Lower leg skin (tissue), 3 donors: ENCODE measurements at regions not wholly inside any gene's neighbourhood (a gene's known extent, or its start where the extent isn't known, plus 50 kb on each side); places are given as distances from the start of the nearest gene placed in this dataset.
A peak's percentile ranks its signal among the peaks of the same experiment; 100 is the strongest.
"Not testable (repeated sequence)": the region's sequence is repeated elsewhere in the genome, so short reads cannot be mapped to it uniquely, and the experiment has no call there.

Experiments
- DNase-seq, 2 donors: peaks; one replicate each; pipeline ENCODE4 v3.0.0-alpha.2; 2019; ENCODE audit warnings: low spot score in 2 of 2
- H3K4me3 ChIP-seq: fragments of 200-600 bp; sonication (generic); 2 replicates; pipeline ENCODE4 v1.5.1; 2017; ENCODE audit warnings: mild to moderate bottlenecking, low read depth; ENCODE audit not compliant: poor library complexity, severe bottlenecking
- WGBS, 2 donors: methylation state at CpG; one replicate each; pipeline ENCODE4 v1.1.5; 2018; 5-methylcytosine and 5-hydroxymethylcytosine counted together
- intact Hi-C: fragments of 100-400 bp; cut with DNase I; formaldehyde crosslinking; loops from one replicate; pipeline ENCODE4 v1.15.0; 2023; ENCODE audit warnings: low total_unique reads

DNA sequence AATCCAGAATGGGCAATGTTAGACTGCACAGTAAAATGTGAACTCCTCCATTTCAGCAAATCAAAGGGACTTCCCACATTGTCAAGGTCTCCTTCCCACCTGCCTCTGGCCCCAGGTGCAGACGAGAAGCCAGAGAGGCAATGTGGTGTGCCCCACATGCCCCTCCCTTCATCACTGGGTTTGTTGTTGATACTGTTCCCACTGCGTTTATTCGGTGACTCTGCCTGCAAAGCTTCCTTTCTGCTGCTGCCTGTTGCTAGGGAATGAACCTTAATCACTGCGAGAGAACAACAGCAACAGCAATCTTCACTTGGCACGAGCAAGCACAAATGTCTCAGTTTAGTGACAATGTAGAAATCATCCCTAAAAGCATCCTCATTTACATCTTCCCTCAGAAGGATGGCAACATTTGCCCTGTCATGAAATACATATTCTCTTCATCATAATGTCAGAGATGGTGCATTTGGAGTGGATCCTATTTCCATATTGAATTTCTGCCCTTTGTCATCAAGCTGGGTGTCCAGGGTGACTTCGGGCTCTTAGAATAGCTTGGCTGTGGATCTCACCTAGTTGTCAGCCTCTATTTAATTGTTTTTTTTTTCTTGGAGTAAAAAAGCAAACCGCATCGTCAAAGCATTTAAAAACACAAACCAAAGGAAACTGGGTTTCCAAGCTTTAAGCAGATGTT, 322.2 kb downstream of the BCL2L11 start:
- DNase-seq, H3K4me3 ChIP-seq, intact Hi-C loops: not testable (repeated sequence)
- WGBS, 2 donors, result 0 to 20% methylated on average over 1 to 2 of the region's 8 CpGs

DNA sequence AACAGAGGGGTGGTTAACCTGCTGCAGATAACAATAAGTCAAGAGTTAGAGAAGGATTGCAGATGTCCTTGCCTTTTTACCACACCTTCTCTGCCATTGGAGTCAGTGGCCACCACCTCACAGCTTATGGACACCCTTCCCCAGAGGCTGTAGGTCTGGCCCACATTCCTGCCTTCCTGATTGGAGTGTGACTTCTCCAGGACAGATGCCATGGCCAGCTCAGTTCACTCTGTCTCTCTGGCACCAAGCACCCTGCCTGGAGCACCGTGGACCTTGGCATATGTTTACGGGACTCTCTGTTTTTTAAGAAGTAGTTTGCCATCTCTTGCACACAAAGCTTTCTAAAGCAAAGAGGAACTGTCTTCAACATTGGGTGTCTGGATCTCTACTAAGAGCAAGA, 323.8 kb downstream of the BCL2L11 start:
- intact Hi-C loops, DNase-seq, H3K4me3 ChIP-seq: not testable (repeated sequence)
- WGBS, 2 donors, result no CpG with 5 or more reads among the region's 2 CpGs

DNA sequence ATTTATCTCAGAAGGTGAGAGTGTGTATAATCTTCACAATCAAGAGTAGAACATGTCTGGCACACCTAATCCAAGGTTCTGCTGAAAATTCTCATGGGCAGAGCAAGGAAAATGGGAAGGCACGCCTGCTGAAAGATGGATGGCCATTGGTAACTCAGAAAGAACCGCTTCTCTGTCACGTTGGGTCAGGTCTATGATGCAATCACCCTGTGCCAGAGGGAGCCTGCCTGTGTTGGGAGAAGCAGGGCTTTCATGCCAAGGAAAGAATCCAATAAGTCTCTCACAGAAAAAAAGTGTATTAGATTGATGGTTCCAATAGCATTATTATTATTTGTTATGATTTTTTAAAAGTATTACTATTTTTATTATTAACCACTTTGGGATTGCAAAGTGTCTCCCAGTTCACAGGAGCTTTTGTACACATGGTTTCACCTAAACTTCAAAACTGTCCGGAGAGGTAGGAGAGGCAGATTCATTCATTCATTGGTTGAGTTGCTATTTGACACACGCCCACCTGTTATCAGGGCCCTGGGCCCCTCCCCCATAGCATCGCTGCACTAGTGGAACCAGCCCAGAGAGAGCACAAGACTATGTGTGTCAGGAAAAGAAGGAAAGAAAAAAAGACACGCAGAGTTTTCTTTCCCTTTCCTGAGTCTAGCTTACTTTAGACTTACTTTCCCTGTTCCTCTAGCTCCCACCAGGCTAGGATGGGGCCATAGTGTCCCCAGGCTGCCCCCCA, 324.6 kb downstream of the BCL2L11 start:
- WGBS, 2 donors, result no CpG with 5 or more reads among the region's 7 CpGs
- intact Hi-C loops, DNase-seq, H3K4me3 ChIP-seq: not testable (repeated sequence)

DNA sequence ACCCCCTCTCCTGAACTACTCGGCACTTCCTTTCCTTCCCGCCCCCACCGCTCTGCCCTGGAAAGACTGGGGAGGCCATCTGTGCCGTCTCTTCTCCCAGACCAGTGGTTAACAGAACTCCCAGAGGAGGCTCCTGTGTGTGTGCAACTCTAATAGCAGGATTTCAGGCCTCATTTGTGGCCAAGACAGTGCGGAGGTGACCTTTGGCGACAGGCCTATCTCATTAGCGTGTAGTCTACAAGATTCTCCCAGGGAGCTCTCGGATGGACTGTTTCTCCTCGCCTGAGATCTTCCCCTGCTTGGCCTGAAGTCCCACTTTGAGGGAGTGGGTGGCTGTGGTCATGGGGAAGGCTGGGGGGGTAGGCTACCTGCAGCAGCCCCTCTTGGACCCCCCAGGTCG, 325.2 kb downstream of the BCL2L11 start:
- no CpG with 5 or more reads among the region's 10 CpGs for WGBS, 2 donors
- H3K4me3 ChIP-seq, intact Hi-C loops, DNase-seq: not testable (repeated sequence)

DNA sequence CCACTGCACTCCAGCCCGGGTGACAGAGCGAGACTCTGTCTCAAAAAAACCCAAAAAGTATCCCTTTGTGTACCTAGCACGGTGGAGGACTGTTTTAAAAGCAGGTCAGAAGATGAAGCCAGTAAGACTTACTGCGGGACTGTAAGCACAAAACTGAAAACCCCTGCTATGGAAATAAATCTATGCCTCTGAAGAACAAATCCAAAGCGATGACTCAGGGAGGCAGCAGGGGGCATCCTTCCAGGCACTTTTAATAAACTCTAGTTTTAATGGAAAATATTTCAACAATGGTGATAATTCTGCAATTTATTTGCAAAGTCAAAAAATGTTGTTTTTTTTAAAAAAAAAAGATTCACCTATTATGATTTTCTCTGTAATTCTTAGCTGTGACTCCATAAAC, 326.8 kb downstream of the BCL2L11 start:
- intact Hi-C loops, H3K4me3 ChIP-seq: not testable (repeated sequence)
- 63 to 72% methylated on average over 2 to 3 of the region's 5 CpGs for WGBS, 2 donors
- peak in 1 of 2 donors; percentile 4 for DNase-seq

DNA sequence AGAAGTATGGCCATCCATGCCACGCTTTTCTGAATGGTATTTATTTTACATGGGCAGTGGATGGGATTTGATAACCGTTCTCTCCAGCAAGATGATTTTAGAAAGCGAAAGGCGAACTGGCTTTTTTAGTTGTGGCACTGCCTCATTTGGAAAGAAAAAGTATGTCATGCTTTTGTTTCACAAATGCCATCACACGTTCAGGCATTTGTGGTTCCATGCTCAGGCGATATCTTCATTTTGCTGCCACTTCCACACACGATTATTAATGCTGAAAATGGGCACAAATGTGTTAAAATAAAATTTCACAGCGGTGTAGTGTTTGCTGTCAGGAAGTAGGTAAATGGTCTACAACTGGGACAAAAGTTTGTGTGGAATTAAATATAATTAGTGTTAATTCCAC, 328.1 kb downstream of the BCL2L11 start:
- H3K4me3 ChIP-seq, DNase-seq, intact Hi-C loops: not testable (repeated sequence)
- WGBS, 2 donors, result no CpG with 5 or more reads among the region's 8 CpGs

DNA sequence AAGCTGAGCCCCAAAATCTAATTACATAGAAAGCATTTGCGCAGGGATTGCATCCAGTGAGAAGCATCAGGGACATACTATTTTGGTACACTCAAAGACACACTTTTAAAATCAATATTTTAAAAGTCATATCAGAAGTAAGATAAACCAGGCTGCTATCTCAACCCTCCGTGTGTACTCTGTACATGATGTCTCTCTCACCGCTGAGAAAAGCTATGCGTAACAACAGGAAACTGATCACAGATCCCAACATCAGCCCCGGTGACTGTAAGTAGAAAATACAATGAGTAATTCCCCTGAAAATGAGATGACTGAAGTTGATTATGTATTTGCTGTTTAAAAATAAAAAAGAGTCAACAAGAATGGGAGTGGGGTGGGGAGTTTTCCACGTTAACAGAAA, 329.8 kb downstream of the BCL2L11 start:
- 100% methylated on average over 1 of the region's 6 CpGs; no CpG with 5 or more reads in 1 of the 2 donors for WGBS, 2 donors
- H3K4me3 ChIP-seq, DNase-seq, intact Hi-C loops: not testable (repeated sequence)

DNA sequence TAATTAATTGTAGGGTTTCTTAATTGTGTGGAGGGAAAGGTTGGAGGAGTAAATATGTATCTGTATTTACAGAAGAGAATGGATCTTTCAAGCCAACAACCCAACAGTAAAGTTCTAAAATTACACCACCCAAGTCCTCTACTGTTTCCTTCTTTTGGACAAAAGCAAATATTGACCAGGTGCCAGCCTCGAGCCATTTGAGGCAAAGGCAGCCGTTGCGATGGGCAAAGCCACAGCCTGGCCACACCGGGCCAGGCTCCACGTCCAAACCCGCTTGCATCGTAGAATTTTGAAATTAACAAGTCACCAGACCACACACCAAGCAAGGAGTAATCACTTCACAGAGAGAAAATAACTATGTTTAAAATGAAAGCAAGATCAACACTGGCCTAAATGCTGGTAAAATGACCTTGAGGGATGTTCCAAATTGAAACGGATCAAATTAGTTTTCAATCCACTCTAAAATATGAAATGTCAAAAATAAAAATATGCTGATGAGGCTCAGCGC, 331.0 kb downstream of the BCL2L11 start:
- 80 to 83% methylated on average over 2 to 3 of the region's 9 CpGs for WGBS, 2 donors
- H3K4me3 ChIP-seq, intact Hi-C loops: not testable (repeated sequence)
- peak in 1 of 2 donors; percentile 15 for DNase-seq

DNA sequence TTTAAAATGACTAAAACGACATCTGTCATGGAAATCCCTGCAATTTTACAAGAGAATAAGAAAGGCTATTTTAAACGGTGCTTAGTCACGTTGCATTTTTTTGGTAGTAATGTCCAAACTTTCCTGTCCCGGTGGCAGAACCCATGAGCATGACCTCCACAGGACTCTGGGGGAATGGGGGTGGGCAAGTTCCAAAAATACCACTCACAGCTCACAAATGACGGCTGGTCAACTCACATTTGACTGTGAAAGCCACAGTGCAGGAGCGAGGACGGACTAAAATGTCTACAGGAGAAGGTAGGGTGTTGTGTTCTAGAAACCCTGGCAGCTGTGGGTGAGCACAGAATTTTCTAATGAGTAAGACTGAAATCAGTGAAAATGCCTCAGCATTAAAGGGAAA, 331.5 kb downstream of the BCL2L11 start:
- peak in 1 of 2 donors; percentile 58 for DNase-seq
- WGBS, 2 donors, result 80 to 86% methylated on average over 1 to 7 of the region's 7 CpGs
- H3K4me3 ChIP-seq, intact Hi-C loops: not testable (repeated sequence)

DNA sequence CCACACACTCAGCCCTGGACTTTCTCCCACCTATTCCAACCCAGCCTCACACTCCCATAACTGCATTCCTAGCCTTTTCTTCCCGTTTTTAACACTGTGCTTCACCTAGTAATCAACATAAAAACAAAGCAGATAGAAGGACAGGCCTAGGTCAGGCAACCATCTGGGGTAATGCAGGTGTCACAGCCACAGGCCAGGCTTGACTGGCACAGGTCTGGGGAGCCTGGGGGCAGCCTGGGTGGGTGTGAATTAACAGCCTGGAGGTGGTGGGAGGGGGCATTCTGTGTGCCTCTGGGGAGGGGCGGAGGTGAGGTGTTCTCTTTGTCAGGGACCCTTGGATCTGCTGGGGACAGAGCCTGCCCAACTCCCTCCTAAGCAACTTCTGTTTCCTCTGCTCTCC, 332.6 kb downstream of the BCL2L11 start:
- peak in 1 of 2 donors; percentile 7 for DNase-seq
- intact Hi-C loops, H3K4me3 ChIP-seq: not testable (repeated sequence)
- no CpG with 5 or more reads among the region's 2 CpGs for WGBS, 2 donors

DNA sequence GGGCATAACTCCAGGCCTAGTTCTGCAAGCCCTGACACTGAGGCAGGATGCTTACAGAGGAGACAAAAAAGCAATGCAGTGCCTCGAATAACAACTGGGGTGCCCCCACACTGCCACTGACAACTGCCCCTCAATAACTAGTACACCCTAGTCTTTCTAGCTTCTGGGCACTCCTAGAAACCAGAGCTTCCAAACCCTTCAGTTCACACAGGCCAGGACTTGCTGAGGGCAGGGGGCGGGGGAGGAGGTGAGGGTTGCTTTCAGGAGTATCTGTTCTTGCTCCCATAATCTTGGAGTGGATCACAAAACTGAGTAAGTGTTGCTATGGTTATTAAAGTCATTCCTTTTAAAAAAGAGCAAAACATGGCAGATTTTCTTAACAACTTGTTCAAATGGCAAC, 333.1 kb downstream of the BCL2L11 start:
- intact Hi-C loops, H3K4me3 ChIP-seq, DNase-seq: not testable (repeated sequence)
- no CpG with 5 or more reads among the region's 2 CpGs for WGBS, 2 donors

DNA sequence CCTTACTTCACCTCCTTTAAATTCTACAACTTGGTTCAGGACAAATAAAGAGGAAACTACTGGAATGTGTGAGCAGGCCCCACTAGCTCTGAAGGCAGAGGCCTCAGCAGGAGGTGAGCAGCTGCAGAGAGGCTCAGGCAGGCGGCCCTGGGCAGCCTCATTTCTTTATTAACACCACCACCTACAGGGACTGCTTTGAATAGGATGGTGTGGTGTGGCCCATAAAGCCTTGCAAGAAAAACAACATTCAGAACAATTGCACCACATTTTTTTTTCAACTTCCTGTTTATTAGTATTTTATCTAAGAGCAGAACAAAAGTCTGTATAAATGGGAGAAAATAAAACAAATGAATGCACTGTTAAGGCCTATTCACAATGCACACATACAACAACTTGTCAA, 333.7 kb downstream of the BCL2L11 start:
- H3K4me3 ChIP-seq, intact Hi-C loops: not testable (repeated sequence)
- WGBS, 2 donors, result 20% methylated on average over 1 of the region's 1 CpG; no CpG with 5 or more reads in 1 of the 2 donors
- peak in 1 of 2 donors; percentile 10 for DNase-seq

DNA sequence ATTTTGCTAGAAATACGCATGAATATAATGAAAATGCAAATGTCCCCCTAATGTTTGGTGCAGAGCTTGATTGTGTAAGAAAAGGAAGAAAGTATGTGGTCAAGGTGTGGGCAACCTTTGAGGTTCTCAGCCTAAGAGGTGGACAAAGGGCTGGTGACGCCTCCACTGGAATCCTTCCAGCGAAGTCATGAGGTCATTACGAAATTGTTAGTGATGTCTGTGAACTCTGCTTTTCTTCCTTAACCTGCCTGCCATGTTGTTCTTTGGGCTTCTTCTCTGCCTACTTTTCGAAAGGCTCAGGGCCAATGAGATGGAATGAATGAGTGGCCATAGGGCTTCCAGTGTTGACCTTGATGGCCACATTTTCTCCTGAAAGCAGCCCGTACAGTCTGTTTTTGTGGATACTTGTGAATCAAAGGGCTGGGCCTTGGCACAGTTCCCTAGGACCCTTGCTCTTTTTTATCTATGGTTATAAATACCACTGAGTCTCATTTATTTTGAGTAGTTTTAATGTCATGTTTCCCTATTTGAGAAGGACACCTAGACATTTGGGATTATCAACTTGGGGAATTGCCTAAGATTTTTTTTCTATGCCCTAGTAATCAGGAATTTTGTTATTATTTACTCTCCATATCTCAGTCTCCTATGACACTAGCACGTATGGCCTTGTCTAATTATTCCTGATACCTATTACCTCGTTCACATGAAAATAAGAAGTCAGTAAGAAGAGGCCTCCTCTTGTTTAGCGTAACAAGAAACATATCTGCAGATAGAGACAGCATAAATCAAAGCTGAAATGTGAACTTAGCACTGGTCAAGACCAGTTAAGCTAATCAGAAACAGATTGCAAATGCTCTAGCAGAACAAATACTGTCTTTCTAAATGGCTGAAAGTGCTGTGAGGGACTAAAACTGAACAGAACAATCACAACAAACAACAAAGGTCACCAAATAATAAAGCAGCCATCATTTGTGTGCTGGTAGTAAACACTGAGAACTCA, 334.6 kb downstream of the BCL2L11 start:
- H3K4me3 ChIP-seq, intact Hi-C loops: not testable (repeated sequence)
- WGBS, 2 donors, result 83 to 86% methylated on average over 9 of the region's 9 CpGs
- peak in 1 of 2 donors; percentile 46 for DNase-seq

DNA sequence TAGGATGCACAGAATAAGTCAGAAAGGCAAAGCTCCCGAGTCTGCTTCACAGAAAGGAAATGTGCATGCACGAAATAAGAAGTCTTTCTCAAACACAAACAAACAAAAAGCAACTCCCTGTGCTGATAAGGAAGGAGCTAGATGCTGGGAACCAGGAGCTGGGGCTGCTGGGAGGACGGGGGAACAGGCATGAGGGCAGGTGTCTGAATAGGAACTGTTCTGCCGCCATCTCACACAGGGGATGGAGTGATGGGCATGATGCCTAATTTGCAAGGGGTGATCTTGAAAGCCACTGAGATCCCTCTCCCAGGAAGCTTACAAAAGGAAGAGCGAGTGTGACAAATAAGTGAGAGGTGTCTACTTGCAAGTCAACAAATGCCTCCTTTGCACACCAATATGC, 336.5 kb downstream of the BCL2L11 start:
- H3K4me3 ChIP-seq, intact Hi-C loops: not testable (repeated sequence)
- peak in 1 of 2 donors; percentile 68 for DNase-seq
- WGBS, 2 donors, result 94 to 100% methylated on average over 2 to 3 of the region's 5 CpGs
